ENCODE measurements at regions not wholly inside any gene's neighbourhood (a gene's known extent, or its start where the extent isn't known, plus 50 kb on each side); places are given as distances from the start of the nearest gene placed in this dataset.

DNA sequence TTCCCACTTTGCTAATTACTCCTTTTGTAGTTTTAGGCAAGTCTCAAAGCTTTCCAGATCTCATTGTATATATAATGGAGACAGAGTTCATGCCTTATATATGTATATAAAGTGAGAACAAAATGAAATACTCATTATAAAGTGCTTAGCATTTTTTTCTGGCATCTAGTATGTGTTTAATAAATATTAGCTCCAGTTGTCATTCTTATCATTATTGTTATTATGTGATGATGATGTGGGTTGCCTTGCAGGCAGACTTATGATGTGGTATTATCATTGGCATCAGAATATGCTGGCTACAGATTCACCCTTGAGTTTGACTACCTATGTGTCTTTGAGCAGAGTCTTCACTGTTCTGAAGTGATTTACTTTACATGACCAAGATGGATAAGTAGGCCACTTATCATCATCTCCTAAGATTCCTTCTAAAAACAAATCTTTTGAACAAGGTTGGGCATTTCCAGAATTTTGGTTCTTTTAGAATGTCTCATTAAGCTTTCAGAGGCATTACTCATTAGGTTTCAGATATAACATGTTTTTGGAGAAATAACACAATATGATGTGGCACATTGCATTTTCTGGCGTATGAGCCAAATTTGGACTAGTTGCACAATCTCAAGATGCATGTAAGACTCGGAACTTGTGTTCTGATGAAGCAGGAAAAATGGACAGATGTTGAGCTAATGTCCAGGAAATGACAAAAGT lies 145.6 kb upstream of the TNC start:
- no peak for DNase-seq
- no peaks in the 10 kb centered on the region for H3K9me3 ChIP-seq
- ATAC-seq: no peak

GRCh38 chr9:115264313-115264712 lies 146.4 kb upstream of the TNC start:
- ATAC-seq (no peak), DNase-seq (no peak)
- Histone ChIP-seq H3K4me1 (peaks cover 0 to 11% (median 0%) of the 10 kb centered on the region in 12 donors), H3K4me3 (no peak overlapping the region), H3K9me3 (no peaks in the 10 kb centered on the region), H3K27ac (no peak overlapping the region), H3K36me3 (no peaks in the 10 kb centered on the region), H3K27me3 (no peaks in the 10 kb centered on the region)
- no peak for TF ChIP-seq POLR2A (IDR thresholded peaks at IDR 0.05)
- TF ChIP-seq, protein P1, sequence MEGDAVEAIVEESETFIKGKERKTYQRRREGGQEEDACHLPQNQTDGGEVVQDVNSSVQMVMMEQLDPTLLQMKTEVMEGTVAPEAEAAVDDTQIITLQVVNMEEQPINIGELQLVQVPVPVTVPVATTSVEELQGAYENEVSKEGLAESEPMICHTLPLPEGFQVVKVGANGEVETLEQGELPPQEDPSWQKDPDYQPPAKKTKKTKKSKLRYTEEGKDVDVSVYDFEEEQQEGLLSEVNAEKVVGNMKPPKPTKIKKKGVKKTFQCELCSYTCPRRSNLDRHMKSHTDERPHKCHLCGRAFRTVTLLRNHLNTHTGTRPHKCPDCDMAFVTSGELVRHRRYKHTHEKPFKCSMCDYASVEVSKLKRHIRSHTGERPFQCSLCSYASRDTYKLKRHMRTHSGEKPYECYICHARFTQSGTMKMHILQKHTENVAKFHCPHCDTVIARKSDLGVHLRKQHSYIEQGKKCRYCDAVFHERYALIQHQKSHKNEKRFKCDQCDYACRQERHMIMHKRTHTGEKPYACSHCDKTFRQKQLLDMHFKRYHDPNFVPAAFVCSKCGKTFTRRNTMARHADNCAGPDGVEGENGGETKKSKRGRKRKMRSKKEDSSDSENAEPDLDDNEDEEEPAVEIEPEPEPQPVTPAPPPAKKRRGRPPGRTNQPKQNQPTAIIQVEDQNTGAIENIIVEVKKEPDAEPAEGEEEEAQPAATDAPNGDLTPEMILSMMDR (IDR thresholded peaks at IDR 0.05): no peak
- WGBS, 4 donors: 62 to 78% (median 66%) methylated on average over 1 of the region's 1 CpG
- intact Hi-C loops (cut with DNase I): no loop called here

More for the DNA sequence above, 145.6 kb upstream of the TNC start:
- Histone ChIP-seq H3K4me3 (no peak overlapping the region), H3K27me3 (no peaks in the 10 kb centered on the region), H3K4me1 (peaks cover 0 to 11% (median 0%) of the 10 kb centered on the region in 12 donors), H3K36me3 (no peaks in the 10 kb centered on the region), H3K27ac (peak overlapping the region in 1 of 12 donors; percentile 40)
- WGBS, 4 donors: 71 to 80% (median 78%) methylated on average over 2 of the region's 2 CpGs
- intact Hi-C loops (cut with DNase I): no loop called here
- TF ChIP-seq, protein P1 (IDR thresholded peaks at IDR 0.05): no peak
- TF ChIP-seq POLR2A (IDR thresholded peaks at IDR 0.05): no peak

GRCh38 chr9:115267790-115268189 lies 149.8 kb upstream of the TNC start:
- no peak for ATAC-seq
- no peak for TF ChIP-seq POLR2A (IDR thresholded peaks at IDR 0.05)
- TF ChIP-seq, protein P1 (IDR thresholded peaks at IDR 0.05): no peak
- DNase-seq: no peak
- WGBS, 4 donors: 64 to 71% (median 67%) methylated on average over 3 of the region's 3 CpGs
- H3K36me3 ChIP-seq: no peaks in the 10 kb centered on the region
- no peaks in the 10 kb centered on the region for H3K27me3 ChIP-seq
- H3K27ac ChIP-seq: no peak overlapping the region
- H3K9me3 ChIP-seq: peaks cover 0 to 6% (median 0%) of the 10 kb centered on the region in 12 donors
- peaks cover 0 to 3% (median 0%) of the 10 kb centered on the region in 12 donors for H3K4me1 ChIP-seq
- intact Hi-C loops (cut with DNase I): no loop called here
- no peak overlapping the region for H3K4me3 ChIP-seq

DNA sequence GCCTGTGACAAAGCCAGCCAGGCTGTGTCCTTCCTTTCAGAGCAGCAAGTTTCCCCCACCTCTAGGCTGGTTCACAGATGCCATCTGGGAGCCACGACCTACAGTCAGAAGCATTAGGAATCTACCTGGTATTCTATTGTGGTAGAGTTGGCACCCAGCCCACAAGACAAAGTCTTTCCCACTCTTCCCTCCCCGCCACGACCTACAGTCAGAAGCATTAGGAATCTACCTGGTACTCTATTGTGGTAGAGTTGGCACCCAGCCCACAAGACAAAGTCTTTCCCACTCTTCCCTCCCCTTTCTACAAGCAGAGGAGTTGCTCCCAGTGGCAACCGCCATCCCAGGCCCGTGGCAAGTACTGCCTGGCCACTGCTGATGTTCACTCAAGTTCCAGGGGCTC lies 157.8 kb upstream of the TNC start:
- intact Hi-C loops (cut with DNase I): no loop called here
- DNase-seq (no peak), ATAC-seq (no peak)
- Histone ChIP-seq H3K27ac (no peak overlapping the region), H3K4me1 (no peaks in the 10 kb centered on the region), H3K4me3 (no peak overlapping the region), H3K9me3 (peaks cover 0 to 6% (median 0%) of the 10 kb centered on the region in 12 donors), H3K27me3 (no peaks in the 10 kb centered on the region), H3K36me3 (no peaks in the 10 kb centered on the region)
- 87 to 93% (median 90%) methylated on average over 3 to 5 of the region's 5 CpGs for WGBS, 4 donors
- no peak for TF ChIP-seq POLR2A (IDR thresholded peaks at IDR 0.05)

DNA sequence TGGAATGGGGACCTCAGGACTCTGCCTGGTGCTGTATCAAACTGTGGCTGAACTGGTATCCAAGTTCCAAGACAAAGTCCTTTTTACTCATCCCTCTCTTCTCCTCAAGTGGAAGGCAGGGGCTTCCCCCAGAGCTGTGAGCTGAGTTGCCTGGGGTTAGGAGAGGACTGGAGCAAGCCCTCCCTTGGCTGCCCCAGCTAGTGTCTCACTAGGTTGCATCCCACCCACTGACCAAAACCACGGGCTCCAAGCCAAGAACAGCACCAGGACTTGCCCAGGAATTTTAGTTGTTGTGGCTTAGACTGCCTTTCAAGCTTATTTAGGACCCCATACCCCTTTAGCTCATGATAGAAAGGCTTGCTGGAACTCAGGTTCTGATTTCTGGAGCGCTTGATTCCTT lies 158.7 kb upstream of the TNC start:
- H3K9me3 ChIP-seq: peaks cover 0 to 5% (median 0%) of the 10 kb centered on the region in 12 donors
- no peak overlapping the region for H3K27ac ChIP-seq
- WGBS, 4 donors: 72 to 90% (median 83%) methylated on average over 2 of the region's 2 CpGs
- H3K27me3 ChIP-seq: no peaks in the 10 kb centered on the region
- H3K4me3 ChIP-seq: no peak overlapping the region
- no peak for DNase-seq
- TF ChIP-seq POLR2A (IDR thresholded peaks at IDR 0.05): no peak
- TF ChIP-seq, protein P1 (IDR thresholded peaks at IDR 0.05): no peak
- intact Hi-C loops (cut with DNase I): no loop called here
- no peaks in the 10 kb centered on the region for H3K4me1 ChIP-seq
- H3K36me3 ChIP-seq: no peaks in the 10 kb centered on the region
- no peak for ATAC-seq
